ENCODE measurements at regions not wholly inside any gene's neighbourhood (a gene's known extent, or its start where the extent isn't known, plus 50 kb on each side); places are given as distances from the start of the nearest gene placed in this dataset.
"Not testable (repeated sequence)": the region's sequence is repeated elsewhere in the genome, so short reads cannot be mapped to it uniquely, and the experiment has no call there.

DNA sequence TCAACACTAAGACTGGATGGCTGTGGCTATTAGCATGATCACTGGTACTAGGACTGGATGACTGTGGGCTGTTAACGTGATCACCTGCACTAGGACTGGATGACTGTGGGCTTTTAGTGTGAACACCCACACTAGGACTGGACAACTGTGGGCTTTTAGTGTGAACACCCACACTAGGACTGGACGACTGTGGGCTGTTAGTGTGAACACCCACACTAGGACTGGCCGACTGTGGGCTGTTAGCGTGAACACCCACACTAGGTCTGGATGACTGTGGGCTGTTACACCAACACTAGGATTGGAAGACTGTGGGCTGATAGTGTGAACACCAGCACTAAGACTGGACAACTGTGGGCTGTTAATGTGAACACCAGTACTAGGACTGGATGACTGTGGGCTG is 329.2 kb downstream of the OSTF1 start:
- DNase-seq = no peak

DNA sequence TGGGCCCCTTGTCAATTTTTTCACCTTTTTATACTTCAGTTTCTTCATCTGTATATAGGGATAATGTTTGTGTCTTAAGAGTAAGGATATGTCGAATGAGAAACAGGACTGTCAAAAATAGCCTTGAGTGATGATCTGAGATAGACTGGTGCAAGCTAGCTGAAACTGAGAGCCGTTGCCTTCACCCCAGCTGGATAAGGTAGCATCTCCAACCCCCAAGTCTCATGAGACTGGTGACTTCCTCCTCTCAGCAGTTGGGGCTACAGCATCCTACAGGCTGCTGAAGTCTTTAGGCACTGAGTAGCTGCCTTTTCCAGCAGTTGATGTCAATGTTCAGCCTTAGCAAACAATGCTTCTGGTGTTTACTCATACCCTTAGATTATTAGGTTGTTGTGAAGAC is 330.2 kb downstream of the OSTF1 start:
- DNase-seq = no peak

DNA sequence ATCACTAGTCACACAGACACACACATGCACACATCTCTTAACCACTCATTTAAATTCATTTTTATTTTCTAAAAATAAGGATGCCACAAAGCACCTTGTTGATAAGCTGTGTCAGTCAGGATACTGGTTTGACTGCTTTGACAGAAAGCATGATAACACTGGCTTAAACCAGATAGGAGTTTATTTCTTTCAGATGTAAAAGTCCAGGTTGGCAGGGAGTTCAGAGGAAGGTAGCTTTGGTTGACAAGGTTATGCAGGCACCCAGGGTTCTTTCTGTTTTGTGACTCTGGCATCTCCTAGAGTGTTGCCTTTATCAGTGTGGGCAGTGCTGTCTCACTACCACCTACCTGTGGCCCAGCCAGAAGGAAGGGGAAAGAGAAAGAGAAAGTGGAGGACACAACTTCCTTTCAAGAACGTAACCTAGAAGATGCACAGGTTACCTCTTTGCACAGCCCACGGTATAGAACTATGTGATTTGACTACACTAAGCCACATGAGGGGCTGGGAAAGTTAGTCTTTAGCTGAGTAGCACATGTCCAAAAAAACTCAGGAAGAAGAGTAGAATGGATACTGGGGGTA is 334.7 kb downstream of the OSTF1 start:
- no peak for DNase-seq

GRCh38 chr9:75429531-75430475 is 341.5 kb downstream of the OSTF1 start:
- no peak for DNase-seq

DNA sequence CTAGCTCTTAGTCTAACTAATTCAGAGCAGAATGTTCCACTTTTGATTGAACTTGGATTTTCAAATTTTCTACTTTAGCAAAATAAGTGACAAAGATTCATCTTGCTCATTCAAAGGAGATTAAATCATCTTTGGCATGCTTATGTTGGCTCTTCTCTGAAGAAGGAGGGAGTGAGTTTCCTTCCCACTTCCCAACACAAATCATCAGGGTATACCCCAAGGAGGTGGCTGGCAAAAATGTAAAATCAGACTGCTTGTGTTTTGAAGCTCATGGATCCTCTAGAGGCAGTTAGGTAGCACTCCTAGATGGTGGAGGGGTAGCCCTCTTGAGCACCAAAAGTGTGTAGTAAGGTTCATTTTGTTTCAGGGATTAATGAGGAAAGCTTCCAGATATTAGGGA is 343.1 kb downstream of the OSTF1 start:
- DNase-seq = no peak

DNA sequence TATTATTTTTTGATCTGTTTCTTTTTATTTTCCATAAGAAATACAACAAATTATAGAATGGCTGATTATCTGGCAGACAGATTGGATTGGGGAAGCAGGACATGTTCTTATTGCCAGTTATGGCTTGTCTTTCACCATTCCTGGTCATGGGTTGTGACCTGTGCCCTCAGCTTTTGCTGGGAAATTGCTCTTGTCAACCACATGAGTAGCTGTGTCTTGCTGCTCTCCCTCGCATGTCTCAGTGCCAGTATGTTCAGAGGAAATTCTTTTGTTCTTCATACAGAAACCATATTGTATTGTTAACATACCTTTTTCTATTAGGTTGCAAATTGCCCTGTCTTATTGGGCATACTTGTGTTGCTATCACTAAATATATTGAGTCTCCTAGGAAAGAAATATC is 344.1 kb downstream of the OSTF1 start:
- DNase-seq = no peak

DNA sequence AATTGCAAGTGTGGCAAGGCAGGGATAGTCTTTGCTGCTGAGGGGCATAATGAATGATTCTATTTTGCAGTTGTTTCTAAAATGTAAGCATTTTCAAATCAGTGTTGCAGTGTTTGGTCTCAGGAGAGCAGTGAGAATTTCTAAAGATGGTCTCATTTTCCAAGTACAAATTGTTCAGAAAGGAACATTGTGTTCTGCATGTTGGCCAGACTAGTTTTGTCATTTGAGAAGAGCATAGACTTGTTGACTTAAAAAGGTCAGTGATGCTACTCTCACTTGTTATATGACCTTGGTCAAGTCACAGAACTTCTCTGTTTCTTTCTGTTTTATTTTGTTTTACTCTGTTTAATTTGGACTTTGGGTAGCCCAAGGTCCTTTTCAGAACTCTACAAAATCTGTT is 344.6 kb downstream of the OSTF1 start:
- no peak for DNase-seq

- DNase-seq = no peak
Observed at GRCh38 chr9:75438716-75439115, 350.4 kb downstream of the OSTF1 start.

DNA sequence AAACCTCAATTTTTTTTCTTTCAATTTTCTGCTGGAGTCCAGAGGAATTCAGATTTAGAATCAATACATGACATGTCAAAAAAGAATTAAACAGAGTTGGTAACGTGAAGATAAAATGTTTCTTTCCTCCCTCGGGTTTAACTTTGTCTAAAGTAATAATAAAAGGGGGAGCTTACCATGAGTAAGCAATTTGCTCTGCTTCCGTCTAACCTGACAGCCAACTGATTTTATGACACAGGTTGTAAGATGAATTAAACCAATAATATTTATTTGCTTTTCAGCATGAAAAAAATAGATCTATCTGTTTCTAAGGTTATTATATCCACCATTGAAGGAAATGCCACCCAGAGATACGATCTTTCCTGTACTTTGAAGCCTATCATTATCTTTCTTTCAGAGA is 352.6 kb downstream of the OSTF1 start:
- no peak for DNase-seq

GRCh38 chr9:75445144-75445543 is 356.8 kb downstream of the OSTF1 start:
- no peak for DNase-seq

DNA sequence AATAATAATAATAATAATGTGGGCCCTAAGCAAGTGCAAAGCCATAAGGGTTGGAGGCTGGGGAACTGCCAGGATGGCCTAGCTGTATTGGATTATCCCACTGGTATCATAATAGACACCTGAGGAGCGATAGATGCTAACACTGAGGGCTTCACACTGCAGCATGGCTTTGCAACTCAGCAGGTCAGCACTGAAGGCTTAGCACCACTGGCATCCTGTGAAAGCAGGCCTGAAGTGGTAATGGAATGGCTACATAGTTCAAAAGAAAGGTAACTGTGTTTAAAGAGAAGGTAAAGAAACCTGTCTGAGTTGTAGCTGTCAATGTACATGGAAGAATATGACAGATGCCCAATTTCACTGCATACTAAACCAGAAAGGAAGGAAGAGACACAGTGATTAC is 359.0 kb downstream of the OSTF1 start:
- no peak for DNase-seq

DNA sequence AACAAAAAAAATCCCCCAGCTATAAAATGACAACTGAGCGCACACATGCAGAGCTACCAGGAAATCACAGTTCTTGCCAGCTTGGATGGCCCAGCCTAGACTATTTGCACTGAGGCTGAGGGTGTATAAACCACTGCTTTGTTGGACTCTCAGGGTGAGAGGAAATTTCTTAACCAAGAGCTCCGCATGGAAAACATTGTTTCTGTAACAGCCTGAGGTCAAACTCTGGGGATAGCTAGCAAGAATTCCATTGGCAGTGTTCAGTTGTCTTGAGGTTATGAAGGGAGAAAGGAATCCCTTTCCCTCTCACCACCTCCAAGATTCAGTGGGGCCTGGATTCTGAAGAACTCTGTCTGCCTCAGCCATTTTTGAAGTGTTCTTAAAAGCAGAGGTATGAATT is 360.0 kb downstream of the OSTF1 start:
- DNase-seq = no peak

DNA sequence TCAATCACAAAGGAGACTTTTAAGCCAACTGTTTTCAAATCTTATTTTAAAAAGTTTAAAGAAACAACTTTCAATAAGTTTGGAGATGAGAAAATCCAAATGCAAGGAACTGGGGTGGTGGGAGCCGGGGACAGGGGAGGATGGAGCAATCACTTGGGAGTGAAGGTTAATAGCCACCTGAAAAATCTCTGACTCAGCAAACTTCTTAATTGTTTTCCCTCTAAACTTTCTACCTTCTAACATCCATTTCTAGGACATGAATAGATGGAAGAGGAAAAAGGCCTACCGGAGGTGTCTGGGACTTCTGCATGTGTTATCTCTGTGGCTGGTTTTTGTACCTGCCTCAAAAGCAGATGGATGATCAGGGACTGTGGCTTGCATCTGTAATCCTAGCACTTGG is 360.6 kb downstream of the OSTF1 start:
- no peak for DNase-seq

DNA sequence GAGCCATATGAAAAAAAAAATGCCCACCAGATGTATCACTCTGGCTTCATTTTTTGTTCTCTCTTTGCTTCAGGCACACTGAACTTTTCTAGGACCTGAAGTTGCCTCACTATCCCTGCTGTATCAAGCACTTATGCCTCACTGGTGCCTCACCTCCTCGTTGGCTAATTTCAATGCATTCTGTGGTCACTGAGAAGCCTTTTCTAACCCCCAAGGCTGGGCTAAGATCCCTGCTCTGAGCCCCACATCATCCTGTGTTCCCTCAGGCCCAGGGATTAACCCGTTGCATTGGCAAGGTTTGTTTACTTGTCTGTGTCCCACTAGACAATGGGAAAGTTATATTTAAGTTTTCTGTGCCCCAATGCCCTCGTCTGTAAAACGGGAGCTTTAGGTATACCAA is 362.7 kb downstream of the OSTF1 start:
- no peak for DNase-seq

GRCh38 chr9:75451505-75451904 is 363.2 kb downstream of the OSTF1 start:
- no peak for DNase-seq

DNA sequence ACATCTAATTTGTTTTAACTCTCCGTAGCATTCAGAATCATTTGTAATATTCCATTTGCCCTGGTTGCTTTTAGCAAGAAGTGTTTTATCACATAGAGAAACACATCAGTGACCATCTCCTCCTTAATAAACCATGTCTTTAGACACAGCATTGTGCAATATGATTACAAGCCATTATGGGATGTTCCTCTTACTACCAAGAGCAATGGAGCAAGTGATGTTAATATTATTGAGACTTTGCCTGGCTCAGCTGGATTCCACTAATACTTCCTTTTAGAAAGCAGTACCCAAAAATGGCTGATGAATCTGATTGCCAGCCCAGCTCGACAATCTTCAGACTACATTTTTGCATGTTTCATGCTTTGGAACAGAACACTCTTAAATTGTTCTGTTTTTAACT is 364.2 kb downstream of the OSTF1 start:
- DNase-seq = no peak

DNA sequence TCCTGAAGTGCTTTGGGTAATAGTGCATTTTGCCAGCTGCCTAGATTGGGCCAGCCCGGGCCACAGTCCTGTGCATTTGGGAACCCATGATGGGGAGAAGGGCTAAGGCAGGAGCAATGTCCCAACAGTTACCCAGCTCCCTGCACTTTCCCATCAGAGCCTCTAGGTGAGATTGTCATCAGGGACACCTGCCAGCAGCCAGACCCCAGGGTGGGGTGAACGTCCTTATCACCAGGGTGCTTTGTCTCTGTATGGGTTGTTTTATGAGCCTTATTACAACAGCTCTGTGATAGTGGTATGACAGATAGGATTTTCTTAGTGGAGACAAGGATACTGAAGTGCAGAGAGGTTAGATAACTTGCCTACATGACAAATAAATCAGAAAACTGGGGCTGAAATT is 365.7 kb downstream of the OSTF1 start:
- DNase-seq = no peak

DNA sequence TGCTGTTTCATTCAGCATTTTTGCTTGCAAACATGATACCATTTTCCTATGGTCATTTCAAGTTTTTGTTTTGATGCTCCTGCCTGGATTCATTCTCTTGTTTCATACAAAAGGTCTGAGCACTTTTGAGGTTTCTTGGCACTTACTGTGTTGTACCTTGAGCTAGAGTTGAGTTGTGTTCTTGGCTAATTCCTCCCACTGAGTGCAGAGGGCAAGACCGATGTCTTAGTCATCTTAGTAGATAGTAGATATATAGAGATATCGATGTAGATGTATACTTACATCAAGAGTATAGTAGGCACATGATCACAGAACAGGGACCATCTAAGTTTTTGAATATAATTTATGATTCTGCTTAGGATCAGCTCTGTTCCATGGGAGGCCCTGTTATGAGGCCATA is 366.6 kb downstream of the OSTF1 start:
- DNase-seq = no peak

DNA sequence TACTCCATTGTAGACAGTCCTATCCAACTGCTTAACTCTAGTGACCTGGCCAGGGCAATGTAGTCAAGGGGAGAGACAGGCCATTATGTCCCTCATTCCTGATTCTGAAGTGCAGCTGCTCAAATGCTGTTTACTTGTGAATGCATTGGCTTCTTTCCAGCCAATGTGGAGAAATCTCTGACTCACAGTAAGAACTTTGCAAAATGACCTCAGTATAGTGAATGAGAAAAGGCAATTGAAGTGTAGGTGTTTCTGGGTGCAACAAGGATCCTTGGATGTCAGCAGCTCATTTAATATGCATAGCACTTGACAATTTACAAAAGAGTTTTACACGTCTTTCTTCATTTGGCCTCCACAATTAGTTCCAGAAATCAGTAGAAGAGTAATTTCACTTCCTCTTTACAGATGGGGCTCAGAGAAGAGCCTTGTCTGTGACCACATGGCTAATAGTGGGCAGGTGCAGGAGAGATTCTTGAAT is 367.2 kb downstream of the OSTF1 start:
- DNase-seq = no peak

DNA sequence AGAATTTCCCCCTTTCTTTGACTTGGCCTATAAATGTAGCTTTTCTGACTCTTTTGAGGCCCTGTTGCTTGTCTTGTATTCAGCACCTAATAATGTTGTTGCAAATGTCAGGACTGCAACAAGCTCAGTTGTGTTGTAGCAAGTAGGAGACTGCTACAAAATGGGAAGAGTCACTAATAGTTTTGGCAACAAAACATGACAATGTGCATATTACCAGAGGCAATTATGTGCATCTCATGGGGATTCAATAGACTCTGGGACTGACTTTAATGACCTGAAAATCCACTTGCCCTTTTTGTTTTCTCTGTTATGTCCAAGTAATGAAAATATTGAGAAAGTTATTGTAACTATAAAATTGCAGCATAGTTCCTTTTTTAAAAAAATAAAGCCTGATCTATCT is 368.4 kb downstream of the OSTF1 start:
- no peak for DNase-seq

GRCh38 chr9:75457474-75458011 is 369.2 kb downstream of the OSTF1 start:
- no peak for DNase-seq

GRCh38 chr9:75459311-75459710 is 371.0 kb downstream of the OSTF1 start:
- not testable (repeated sequence) for DNase-seq

- DNase-seq = no peak
Observed at GRCh38 chr9:75461183-75461582, 372.9 kb downstream of the OSTF1 start.

- DNase-seq = no peak
Observed at GRCh38 chr9:75462866-75463265, 374.6 kb downstream of the OSTF1 start.

Data from activated CD4-positive, alpha-beta T cell treated with anti-CD3 and anti-CD28 coated beads for 48 hours (primary cell).